Astrocyte (in vitro differentiated cells and primary cell): ENCODE measurements at regions not wholly inside any gene's neighbourhood (a gene's known extent, or its start where the extent isn't known, plus 50 kb on each side); places are given as distances from the start of the nearest gene placed in this dataset.

ENCODE experiments used
- EZH2 ChIP-seq: IDR thresholded peaks from 2 replicates; pipeline ENCODE4 v1.6.1; 2012; ENCODE audit warnings: mild to moderate bottlenecking, low read length, inconsistent platforms; ENCODE audit not compliant: insufficient read depth
- TF ChIP-seq, protein P1 (sequence below): IDR thresholded peaks from 2 replicates; pipeline ENCODE4 v1.5.1; 2011; ENCODE audit warnings: low read depth, mild to moderate bottlenecking, inconsistent platforms, low read length, moderate library complexity; ENCODE audit not compliant: insufficient read depth

DNA sequence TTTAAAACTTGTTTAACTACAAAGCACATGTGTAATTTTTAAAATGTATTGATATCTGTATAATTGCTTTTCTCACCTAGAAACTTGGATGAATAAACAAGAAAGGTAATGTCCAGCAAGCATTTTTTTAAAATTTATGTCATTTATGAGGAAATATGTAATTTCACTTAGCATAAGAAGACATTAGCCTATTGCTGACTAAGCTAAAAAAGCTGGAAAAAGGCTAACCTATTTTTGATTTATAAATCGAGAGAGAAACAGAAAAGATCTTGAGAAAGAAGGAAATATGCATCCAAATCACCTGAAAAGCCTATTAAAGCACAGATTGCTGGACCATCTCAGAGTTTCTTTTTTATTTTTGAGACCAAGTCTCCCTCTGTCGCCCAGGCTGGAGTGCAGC lies 1181.3 kb downstream of the SLITRK1 start:
- TF ChIP-seq, protein P1, sequence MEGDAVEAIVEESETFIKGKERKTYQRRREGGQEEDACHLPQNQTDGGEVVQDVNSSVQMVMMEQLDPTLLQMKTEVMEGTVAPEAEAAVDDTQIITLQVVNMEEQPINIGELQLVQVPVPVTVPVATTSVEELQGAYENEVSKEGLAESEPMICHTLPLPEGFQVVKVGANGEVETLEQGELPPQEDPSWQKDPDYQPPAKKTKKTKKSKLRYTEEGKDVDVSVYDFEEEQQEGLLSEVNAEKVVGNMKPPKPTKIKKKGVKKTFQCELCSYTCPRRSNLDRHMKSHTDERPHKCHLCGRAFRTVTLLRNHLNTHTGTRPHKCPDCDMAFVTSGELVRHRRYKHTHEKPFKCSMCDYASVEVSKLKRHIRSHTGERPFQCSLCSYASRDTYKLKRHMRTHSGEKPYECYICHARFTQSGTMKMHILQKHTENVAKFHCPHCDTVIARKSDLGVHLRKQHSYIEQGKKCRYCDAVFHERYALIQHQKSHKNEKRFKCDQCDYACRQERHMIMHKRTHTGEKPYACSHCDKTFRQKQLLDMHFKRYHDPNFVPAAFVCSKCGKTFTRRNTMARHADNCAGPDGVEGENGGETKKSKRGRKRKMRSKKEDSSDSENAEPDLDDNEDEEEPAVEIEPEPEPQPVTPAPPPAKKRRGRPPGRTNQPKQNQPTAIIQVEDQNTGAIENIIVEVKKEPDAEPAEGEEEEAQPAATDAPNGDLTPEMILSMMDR = no peak
- TF ChIP-seq EZH2 = no peak
